HEK293T (cell line): ENCODE measurements at regions not wholly inside any gene's neighbourhood (a gene's known extent, or its start where the extent isn't known, plus 50 kb on each side); places are given as distances from the start of the nearest gene placed in this dataset.

Source experiments
- CTCF ChIA-PET: fragments of 350-600 bp; formaldehyde crosslinking; extraction: SDS; loops from one replicate; lab custom pipeline; 2021; ENCODE audit warnings: antibody characterized with exemption, inconsistent platforms; lab: Yijun Ruan, JAX
- POLR2A ChIA-PET: fragments of 350-600 bp; formaldehyde crosslinking; extraction: SDS; loops from one replicate; lab custom pipeline; 2020; ENCODE audit warnings: antibody characterized with exemption, inconsistent platforms; lab: Yijun Ruan, JAX
- DNase-seq: peaks from one replicate; pipeline ENCODE4 v3.0.0; 2012; ENCODE audit warnings: mixed read lengths; ENCODE audit errors: extremely low spot score
- ARNT ChIP-seq: fragments of 450-650 bp; IDR thresholded peaks from 2 replicates; pipeline ENCODE4 v1.6.1; 2017; ENCODE audit warnings: mild to moderate bottlenecking
- BHLHE40 ChIP-seq: fragments of 450-650 bp; IDR thresholded peaks from 2 replicates; pipeline ENCODE4 v1.6.1; 2016; ENCODE audit warnings: mild to moderate bottlenecking, moderate library complexity, borderline replicate concordance
- CTBP1 ChIP-seq: fragments of 450-650 bp; IDR thresholded peaks from 2 replicates; pipeline ENCODE4 v1.6.1; 2016; ENCODE audit warnings: borderline replicate concordance
- ELF4 ChIP-seq: fragments of 450-650 bp; IDR thresholded peaks from 2 replicates; pipeline ENCODE4 v1.6.1; 2017; ENCODE audit warnings: antibody characterized with exemption
- FOXM1 ChIP-seq: fragments of 450-650 bp; IDR thresholded peaks from 2 replicates; pipeline ENCODE4 v1.6.1; 2017; ENCODE audit warnings: mild to moderate bottlenecking, borderline replicate concordance
- HDGF ChIP-seq: fragments of 450-650 bp; IDR thresholded peaks from 2 replicates; pipeline ENCODE4 v1.6.1; 2017; ENCODE audit warnings: antibody characterized with exemption, borderline replicate concordance
- L3MBTL2 ChIP-seq: fragments of 450-650 bp; conservative IDR thresholded peaks from 2 replicates; pipeline ENCODE4 v1.6.1; 2016; ENCODE audit warnings: mild to moderate bottlenecking
- LEF1 ChIP-seq: fragments of 450-650 bp; IDR thresholded peaks from 2 replicates; pipeline ENCODE4 v1.6.1; 2017; ENCODE audit warnings: mild to moderate bottlenecking, borderline replicate concordance
- NFRKB ChIP-seq: fragments of 450-650 bp; IDR thresholded peaks from 2 replicates; pipeline ENCODE4 v1.6.1; 2016; ENCODE audit warnings: mild to moderate bottlenecking, moderate library complexity
- SP1 ChIP-seq: fragments of 450-650 bp; IDR thresholded peaks from 2 replicates; pipeline ENCODE4 v1.6.1; 2017
- SUZ12 ChIP-seq: fragments of 450-650 bp; IDR thresholded peaks from 2 replicates; pipeline ENCODE4 v1.6.1; 2016; ENCODE audit warnings: mild to moderate bottlenecking
- TF ChIP-seq, protein P1 (sequence below): fragments of 450-650 bp; IDR thresholded peaks from 2 replicates; pipeline ENCODE4 v1.6.1; 2016

DNA sequence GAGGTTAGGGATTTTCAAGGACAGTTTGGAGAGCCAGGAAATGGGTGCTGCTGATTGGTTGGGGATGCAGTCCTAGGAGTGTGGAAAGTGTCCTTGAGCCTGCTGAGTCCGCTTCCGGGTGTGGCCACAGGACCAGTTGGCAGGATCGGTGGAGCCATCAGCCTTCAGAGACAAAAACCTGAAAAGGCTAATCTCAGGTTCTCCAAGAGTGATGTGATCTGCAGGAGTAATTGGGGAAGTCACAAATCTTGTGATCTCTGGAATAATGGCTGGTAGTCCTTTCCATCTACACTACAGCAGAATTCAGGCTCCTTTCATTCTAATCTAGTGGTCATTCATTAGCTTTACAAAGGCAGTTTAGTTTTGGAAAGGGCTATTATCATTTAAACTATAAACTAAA, 55.9 kb upstream of the BMP2K start:
- no peak for DNase-seq
- TF ChIP-seq L3MBTL2 = no peak
- ChIA-PET CTCF (no interaction called here), POLR2A (no interaction called here)

DNA sequence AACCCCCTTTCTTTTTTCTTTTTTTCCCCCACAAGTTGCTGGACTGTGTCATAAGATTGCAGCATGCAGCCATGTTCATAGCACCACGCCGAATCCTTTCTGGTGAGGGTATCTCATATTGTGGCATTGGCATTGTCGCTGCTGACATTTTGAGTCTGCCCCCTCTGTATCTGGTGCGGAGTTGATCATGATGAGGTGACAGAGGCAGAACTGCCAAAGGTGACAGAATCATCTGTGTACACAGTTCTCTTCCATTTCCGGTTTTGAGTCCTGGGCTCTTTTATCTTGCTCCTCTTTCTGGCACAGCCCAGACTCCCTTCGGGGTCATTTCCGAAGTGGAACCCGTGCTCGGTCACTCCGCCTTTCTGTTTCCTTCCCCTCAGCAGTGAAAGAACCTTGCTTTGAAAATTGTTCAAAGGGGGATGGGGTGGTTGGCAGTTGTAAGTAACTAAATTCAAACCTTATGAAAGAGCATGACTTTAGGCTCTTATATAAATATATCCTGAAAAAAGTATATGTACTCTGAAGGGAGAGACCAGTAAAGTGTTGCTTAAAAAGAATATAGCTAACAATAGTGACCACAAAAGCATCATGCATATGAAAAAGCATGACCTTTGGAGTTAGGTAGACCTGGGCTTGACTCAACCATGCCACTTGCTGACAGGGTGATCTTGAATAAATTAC, 55.0 kb upstream of the BMP2K start:
- TF ChIP-seq ELF4 (no peak), LEF1 (no peak), BHLHE40 (no peak), NFRKB (no peak), L3MBTL2 (no peak), SP1 (no peak), HDGF (no peak), CTBP1 (no peak), SUZ12 (no peak)
- ChIA-PET CTCF (interaction anchor here (1.0 kb wide), 1 partner anchor 727 kb away, joined by 4 read pairs; no protein-coding TSS in a partner anchor), POLR2A (no interaction called here)
- no peak for DNase-seq

DNA sequence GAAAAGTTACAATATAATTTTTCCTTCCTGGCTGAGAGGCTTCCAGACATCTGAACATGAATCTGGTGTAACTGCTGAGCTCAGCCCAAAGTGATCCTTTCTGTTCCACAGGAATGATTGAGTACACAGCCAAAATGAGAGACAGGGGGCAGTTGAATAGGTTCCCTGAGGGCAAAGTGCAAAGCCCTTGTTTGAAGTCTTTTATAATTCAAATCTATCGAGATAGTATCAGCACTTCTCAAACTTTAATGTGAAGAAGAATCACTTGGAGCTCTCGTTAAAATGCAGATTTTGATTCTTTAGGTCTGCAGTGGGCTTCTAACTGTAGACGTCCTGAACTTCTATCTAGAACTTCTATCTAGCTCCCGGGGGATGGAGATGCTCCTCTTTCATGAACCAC, 54.4 kb upstream of the BMP2K start:
- no peak for TF ChIP-seq SUZ12
- TF ChIP-seq FOXM1 = no peak
- TF ChIP-seq HDGF = no peak
- DNase-seq = no peak
- ChIA-PET CTCF (interaction anchor here (1.0 kb wide), 1 partner anchor 727 kb away, joined by 4 read pairs; no protein-coding TSS in a partner anchor), POLR2A (no interaction called here)

DNA sequence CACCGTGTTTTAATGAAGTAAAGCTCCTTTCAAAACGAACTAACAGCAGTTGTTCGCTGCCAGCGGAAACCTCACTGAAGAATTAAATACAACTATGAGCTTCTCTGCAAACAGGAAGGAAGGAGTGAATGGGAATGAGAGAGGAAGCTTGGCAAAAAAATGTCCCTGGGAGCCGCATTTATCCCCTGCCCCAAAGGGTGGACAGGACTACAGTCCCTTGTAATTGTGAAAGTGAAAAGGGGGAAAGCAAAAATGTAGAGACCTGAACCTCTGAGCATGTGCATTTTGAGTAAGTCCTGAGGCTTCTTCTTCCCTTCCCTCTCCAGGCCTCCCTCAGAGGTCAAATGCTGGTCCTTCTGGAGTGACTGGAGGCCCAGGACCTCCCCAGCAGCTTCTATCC, 53.8 kb upstream of the BMP2K start:
- CTCF ChIA-PET = interaction anchor here (1.0 kb wide), 1 partner anchor 728 kb away, joined by 4 read pairs; no protein-coding TSS in a partner anchor
- no peak for DNase-seq
- TF ChIP-seq ELF4 = no peak
- TF ChIP-seq CTBP1 = no peak
- TF ChIP-seq, protein P1, sequence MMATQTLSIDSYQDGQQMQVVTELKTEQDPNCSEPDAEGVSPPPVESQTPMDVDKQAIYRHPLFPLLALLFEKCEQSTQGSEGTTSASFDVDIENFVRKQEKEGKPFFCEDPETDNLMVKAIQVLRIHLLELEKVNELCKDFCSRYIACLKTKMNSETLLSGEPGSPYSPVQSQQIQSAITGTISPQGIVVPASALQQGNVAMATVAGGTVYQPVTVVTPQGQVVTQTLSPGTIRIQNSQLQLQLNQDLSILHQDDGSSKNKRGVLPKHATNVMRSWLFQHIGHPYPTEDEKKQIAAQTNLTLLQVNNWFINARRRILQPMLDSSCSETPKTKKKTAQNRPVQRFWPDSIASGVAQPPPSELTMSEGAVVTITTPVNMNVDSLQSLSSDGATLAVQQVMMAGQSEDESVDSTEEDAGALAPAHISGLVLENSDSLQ = no peak
- no peak for TF ChIP-seq SP1
- POLR2A ChIA-PET = no interaction called here

DNA sequence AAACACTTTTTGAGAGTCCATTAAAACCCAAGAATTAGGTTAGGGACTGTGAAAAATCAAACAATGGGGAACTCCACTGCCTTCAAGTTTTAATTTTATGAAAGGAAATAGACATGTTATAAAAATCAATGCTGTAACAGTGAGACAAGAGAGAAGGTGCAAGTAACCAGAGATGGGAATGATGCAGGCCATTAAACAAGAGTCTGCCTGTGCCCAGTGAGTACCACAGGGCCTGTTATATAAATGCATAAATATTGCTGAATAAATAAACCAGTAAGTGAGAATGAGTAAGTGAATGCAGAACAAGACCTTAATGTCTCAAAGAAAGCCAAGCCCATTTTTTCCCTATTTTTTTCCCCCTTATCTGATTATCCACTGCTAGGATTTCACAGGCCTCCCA, 53.3 kb upstream of the BMP2K start:
- DNase-seq = no peak
- POLR2A ChIA-PET = no interaction called here
- CTCF ChIA-PET = no interaction called here
- no peak for TF ChIP-seq ARNT
